ENCODE measurements at regions not wholly inside any gene's neighbourhood (a gene's known extent, or its start where the extent isn't known, plus 50 kb on each side); places are given as distances from the start of the nearest gene placed in this dataset.
"Not testable (repeated sequence)": the region's sequence is repeated elsewhere in the genome, so short reads cannot be mapped to it uniquely, and the experiment has no call there.

GRCh38 chr14:22213120-22213519, 375.9 kb downstream of the DAD1 start:
- TF ChIP-seq, protein P1, sequence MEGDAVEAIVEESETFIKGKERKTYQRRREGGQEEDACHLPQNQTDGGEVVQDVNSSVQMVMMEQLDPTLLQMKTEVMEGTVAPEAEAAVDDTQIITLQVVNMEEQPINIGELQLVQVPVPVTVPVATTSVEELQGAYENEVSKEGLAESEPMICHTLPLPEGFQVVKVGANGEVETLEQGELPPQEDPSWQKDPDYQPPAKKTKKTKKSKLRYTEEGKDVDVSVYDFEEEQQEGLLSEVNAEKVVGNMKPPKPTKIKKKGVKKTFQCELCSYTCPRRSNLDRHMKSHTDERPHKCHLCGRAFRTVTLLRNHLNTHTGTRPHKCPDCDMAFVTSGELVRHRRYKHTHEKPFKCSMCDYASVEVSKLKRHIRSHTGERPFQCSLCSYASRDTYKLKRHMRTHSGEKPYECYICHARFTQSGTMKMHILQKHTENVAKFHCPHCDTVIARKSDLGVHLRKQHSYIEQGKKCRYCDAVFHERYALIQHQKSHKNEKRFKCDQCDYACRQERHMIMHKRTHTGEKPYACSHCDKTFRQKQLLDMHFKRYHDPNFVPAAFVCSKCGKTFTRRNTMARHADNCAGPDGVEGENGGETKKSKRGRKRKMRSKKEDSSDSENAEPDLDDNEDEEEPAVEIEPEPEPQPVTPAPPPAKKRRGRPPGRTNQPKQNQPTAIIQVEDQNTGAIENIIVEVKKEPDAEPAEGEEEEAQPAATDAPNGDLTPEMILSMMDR (IDR thresholded peaks at IDR 0.05; ENCODE audit: extremely low read depth, insufficient read depth, missing control alignments), result no peak
- DNase-seq (ENCODE audit: low spot score), result no peak
- in situ Hi-C loops (cut with MboI; ENCODE audit: low pct_unique_long_range_greater_than_20kb, low sequenced_read_pairs, unreplicated experiment), result no loop called here

- in situ Hi-C loops (cut with MboI; ENCODE audit: low pct_unique_long_range_greater_than_20kb, low sequenced_read_pairs, unreplicated experiment), result no loop called here
- no peak for DNase-seq (ENCODE audit: low spot score)
- TF ChIP-seq, protein P1 (IDR thresholded peaks at IDR 0.05; ENCODE audit: extremely low read depth, insufficient read depth, missing control alignments), result no peak
Observed at GRCh38 chr14:22210906-22211305, 378.1 kb downstream of the DAD1 start.

DNA sequence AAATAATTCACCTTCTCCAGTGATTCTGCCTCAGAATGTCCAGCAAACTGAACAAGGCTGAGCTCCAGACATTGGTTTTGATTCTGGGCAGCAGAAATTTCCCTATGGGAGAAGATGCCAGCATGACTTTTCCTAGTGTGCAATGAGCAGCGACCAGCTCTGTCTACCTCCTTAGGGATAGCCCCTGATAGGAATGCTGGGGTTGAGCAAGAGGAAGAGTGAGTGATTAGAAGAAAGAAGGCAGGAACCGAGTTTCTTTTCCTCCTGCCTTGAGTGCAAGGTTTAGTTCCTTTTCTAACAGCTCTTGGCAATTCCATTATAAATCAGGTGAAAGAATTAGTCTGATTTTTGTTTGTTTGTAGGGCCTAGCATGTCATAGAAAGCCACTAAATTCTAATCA, 379.0 kb downstream of the DAD1 start:
- TF ChIP-seq, protein P1 (IDR thresholded peaks at IDR 0.05; ENCODE audit: extremely low read depth, insufficient read depth, missing control alignments), result no peak
- in situ Hi-C loops (cut with MboI; ENCODE audit: low pct_unique_long_range_greater_than_20kb, low sequenced_read_pairs, unreplicated experiment), result no loop called here
- DNase-seq (ENCODE audit: low spot score), result no peak

DNA sequence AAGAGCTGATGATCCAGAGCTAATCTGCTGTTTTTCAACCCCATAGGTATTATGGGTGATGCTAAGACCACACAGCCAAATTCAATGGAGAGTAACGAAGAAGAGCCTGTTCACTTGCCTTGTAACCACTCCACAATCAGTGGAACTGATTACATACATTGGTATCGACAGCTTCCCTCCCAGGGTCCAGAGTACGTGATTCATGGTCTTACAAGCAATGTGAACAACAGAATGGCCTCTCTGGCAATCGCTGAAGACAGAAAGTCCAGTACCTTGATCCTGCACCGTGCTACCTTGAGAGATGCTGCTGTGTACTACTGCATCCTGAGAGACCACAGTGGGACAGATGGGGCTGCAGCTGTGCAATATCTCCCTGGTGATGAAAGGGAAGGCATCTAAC, 386.0 kb downstream of the DAD1 start:
- TF ChIP-seq, protein P1 (IDR thresholded peaks at IDR 0.05; ENCODE audit: extremely low read depth, insufficient read depth, missing control alignments), result no peak
- no peak for DNase-seq (ENCODE audit: low spot score)
- in situ Hi-C loops (cut with MboI; ENCODE audit: low pct_unique_long_range_greater_than_20kb, low sequenced_read_pairs, unreplicated experiment), result no loop called here

GRCh38 chr14:22202313-22202712, 386.7 kb downstream of the DAD1 start:
- DNase-seq (ENCODE audit: low spot score), result no peak
- in situ Hi-C loops (cut with MboI; ENCODE audit: low pct_unique_long_range_greater_than_20kb, low sequenced_read_pairs, unreplicated experiment), result no loop called here
- TF ChIP-seq, protein P1 (IDR thresholded peaks at IDR 0.05; ENCODE audit: extremely low read depth, insufficient read depth, missing control alignments), result no peak

DNA sequence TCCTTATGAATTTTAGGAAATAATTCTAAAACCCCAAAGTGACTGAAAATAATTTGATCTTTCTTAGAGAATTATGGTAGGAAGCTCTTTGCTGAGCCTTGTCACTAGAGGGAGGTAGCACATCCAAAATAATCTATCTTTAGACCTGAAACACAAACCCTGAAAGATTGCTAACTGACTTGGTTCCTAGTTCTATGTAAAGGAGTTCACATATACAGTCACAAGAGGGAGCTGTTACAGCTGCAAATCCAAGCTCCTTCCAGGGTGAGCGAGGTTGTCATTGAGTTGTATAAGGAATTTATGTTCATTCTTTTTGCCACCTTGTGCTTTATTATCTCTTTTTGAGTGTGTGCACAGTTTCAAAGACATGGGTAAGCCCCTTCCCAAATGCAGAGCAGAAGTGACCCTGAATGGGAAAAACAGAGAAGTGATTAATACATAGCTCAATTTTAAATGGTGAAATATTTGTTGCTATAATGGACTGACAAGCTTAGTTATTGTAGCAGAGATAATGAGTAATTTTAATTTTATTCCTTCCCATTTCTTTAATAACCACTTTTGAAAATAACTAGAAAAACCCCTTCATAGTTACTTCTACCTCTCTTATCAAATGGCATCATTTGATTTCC, 387.9 kb downstream of the DAD1 start:
- peak; percentile 18 for DNase-seq (ENCODE audit: low spot score)
- TF ChIP-seq, protein P1 (IDR thresholded peaks at IDR 0.05; ENCODE audit: extremely low read depth, insufficient read depth, missing control alignments), result peak; percentile 69
- in situ Hi-C loops (cut with MboI; ENCODE audit: low pct_unique_long_range_greater_than_20kb, low sequenced_read_pairs, unreplicated experiment), result no loop called here

DNA sequence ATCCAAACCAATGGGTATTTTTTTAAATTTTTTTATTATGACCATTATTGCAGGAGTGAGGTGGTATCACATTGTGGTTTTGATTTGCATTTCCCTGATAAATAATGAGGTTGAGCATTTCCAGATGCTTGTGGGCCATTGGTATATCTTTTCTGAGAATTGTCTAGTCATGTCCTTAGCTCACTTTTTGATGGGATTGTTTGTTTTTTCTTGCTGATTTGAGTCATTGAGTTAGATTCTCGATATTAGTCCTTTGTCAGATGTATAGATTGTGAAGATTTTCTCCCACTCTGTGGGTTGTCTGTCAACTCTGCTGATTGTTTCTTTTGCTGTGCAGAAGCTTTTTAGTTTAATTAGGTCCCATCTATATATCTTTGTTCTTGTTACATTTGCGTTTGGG, 388.9 kb downstream of the DAD1 start:
- in situ Hi-C loops (cut with MboI; ENCODE audit: low pct_unique_long_range_greater_than_20kb, low sequenced_read_pairs, unreplicated experiment); DNase-seq (ENCODE audit: low spot score): not testable (repeated sequence)

Data from GM13977 (cell line).